OCI-LY3 (cell line): ENCODE measurements at regions not wholly inside any gene's neighbourhood (a gene's known extent, or its start where the extent isn't known, plus 50 kb on each side); places are given as distances from the start of the nearest gene placed in this dataset.

Experiments used
- H2AFZ ChIP-seq: fragments of 200-600, 300-600 bp; shearing (Covaris generic); 2 replicates; pipeline ENCODE4 v1.6.0; 2014; ENCODE audit warnings: antibody characterized with exemption, low read depth, low read length
- H3K27ac ChIP-seq: fragments of 200-600, 300-600 bp; sonication (generic); 2 replicates; pipeline ENCODE4 v1.5.1; 2014; ENCODE audit warnings: mild to moderate bottlenecking, low read length, moderate library complexity, mixed read lengths
- H3K27me3 ChIP-seq: fragments of 200-600, 300-600 bp; sonication (generic); 2 replicates; pipeline ENCODE4 v1.6.1; 2014; ENCODE audit warnings: low read depth, low read length, mixed read lengths
- H3K36me3 ChIP-seq: fragments of 200-600, 300-600 bp; sonication (generic); replicated peaks from 2 replicates; pipeline ENCODE3; 2014; ENCODE audit warnings: low read depth, low read length, mixed read lengths
- H3K4me1 ChIP-seq: fragments of 300-600, 200-600 bp; sonication (generic); 2 replicates; pipeline ENCODE4 v1.6.1; 2014; ENCODE audit warnings: low read length, mixed read lengths
- H3K4me2 ChIP-seq: fragments of 200-600, 300-600 bp; sonication (generic); 2 replicates; pipeline ENCODE4 v1.6.1; 2014; ENCODE audit warnings: low read length, mixed read lengths
- H3K4me3 ChIP-seq: fragments of 300-600, 200-600 bp; sonication (generic); 2 replicates; pipeline ENCODE4 v1.5.1; 2014; ENCODE audit warnings: antibody characterized with exemption, mild to moderate bottlenecking, low read length, moderate library complexity
- H3K79me2 ChIP-seq: fragments of 300-600, 200-600 bp; shearing (Covaris generic); 2 replicates; pipeline ENCODE4 v1.6.1; 2014; ENCODE audit warnings: mild to moderate bottlenecking, low read length, mixed read lengths
- H3K9ac ChIP-seq: fragments of 300-600, 200-600 bp; shearing (Covaris generic); 2 replicates; pipeline ENCODE4 v1.6.0; 2014; ENCODE audit warnings: mild to moderate bottlenecking, low read length, moderate library complexity
- H3K9me3 ChIP-seq: fragments of 200-600, 300-600 bp; shearing (Covaris generic); 2 replicates; pipeline ENCODE4 v1.6.1; 2014; ENCODE audit warnings: low read length, mixed read lengths; ENCODE audit not compliant: insufficient read depth
- H4K20me1 ChIP-seq: fragments of 200-600, 300-600 bp; sonication (generic); 2 replicates; pipeline ENCODE4 v1.6.1; 2016; ENCODE audit warnings: low read length, mixed read lengths; ENCODE audit not compliant: insufficient read depth
- EZH2phosphoT487 ChIP-seq: fragments of 200-600 bp; shearing (Covaris generic); IDR thresholded peaks from 2 replicates; pipeline ENCODE4 v1.6.1; 2018; ENCODE audit warnings: antibody characterized with exemption, mixed run types, low read depth
- TF ChIP-seq, protein P1 (sequence below): fragments of 200-600, 300-600 bp; sonication (generic); IDR thresholded peaks from 2 replicates; pipeline ENCODE4 v1.5.1; 2014; ENCODE audit warnings: antibody characterized with exemption, low read length, low read depth

DNA sequence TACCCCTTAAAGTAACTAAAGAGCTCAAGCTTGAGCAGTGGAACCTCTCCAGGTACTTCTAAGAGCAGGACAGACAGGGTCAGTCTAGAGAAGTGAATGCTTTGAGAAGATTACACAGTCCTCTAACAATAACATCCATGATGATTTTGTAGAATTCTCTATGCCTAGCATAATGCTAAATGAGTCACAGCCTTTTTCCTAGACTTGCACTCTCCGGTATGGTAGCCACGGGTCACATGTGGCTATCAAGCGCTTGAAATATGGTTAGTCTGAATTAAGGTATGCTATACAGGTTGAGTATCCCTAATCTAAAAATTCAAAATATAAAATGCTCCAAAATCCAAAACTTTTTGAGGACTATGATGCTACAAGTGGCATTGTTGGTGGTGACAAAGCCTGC, 166.6 kb upstream of the MKLN1 start:
- no peak overlapping the region for H2AFZ ChIP-seq
- no peak for TF ChIP-seq EZH2phosphoT487
- TF ChIP-seq, protein P1, sequence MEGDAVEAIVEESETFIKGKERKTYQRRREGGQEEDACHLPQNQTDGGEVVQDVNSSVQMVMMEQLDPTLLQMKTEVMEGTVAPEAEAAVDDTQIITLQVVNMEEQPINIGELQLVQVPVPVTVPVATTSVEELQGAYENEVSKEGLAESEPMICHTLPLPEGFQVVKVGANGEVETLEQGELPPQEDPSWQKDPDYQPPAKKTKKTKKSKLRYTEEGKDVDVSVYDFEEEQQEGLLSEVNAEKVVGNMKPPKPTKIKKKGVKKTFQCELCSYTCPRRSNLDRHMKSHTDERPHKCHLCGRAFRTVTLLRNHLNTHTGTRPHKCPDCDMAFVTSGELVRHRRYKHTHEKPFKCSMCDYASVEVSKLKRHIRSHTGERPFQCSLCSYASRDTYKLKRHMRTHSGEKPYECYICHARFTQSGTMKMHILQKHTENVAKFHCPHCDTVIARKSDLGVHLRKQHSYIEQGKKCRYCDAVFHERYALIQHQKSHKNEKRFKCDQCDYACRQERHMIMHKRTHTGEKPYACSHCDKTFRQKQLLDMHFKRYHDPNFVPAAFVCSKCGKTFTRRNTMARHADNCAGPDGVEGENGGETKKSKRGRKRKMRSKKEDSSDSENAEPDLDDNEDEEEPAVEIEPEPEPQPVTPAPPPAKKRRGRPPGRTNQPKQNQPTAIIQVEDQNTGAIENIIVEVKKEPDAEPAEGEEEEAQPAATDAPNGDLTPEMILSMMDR: no peak
- H3K4me1 ChIP-seq: no peaks in the 10 kb centered on the region
- H3K27me3 ChIP-seq: peaks cover 11% of the 10 kb centered on the region; the same call in 1 of the 2 replicates
- H4K20me1 ChIP-seq: no peaks in the 10 kb centered on the region
- no peak overlapping the region for H3K4me3 ChIP-seq
- no peaks in the 10 kb centered on the region for H3K9me3 ChIP-seq
- H3K27ac ChIP-seq: no peak overlapping the region
- no peaks in the 10 kb centered on the region for H3K79me2 ChIP-seq
- H3K36me3 ChIP-seq: no peaks in the 10 kb centered on the region
- no peak overlapping the region for H3K4me2 ChIP-seq
- H3K9ac ChIP-seq: no peak overlapping the region

DNA sequence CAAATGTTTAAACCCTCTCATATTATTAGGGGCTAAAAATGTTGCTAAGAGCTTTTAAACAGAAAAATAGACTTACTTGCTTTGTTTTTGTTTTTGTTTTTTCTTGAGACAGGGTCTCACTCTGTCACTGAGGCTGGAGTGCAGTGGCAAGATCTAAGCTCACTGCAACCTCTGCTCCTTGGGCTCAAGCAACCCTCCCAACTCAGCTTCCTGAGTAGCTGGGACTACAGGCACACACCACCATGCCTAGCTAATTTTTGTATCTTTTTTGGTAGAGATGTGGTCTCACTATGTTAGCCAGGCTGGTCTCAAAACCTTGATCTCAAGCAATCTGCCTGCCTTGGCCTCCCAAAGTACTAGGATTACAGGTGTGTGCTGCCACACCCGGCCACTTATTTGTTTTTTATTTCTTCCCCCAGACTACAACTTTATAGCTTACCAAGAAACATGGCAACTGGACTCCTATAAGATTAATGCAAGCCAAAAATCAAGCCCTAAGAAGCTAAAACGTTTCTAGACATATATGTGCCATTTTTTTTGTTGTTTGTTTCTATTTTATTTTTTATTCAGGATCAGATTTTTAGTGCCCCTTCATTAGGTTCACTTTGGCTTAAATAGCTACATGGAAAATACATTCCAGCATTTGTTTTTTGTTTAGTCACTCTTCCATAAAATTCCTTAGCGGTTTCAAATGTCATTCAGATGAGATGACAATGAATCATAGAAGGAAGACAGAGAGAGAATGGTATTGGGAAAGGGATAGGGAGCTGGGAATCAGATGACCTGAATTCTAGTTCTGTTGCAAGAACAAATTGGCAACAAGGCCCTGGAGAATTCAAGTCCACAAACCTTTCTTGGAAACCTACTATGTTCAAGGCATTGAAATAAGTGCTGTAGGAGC, 163.4 kb upstream of the MKLN1 start:
- no peak overlapping the region for H3K27ac ChIP-seq
- no peak overlapping the region for H3K4me3 ChIP-seq
- H3K36me3 ChIP-seq: no peaks in the 10 kb centered on the region
- H3K27me3 ChIP-seq: peaks cover 11% of the 10 kb centered on the region; the same call in 1 of the 2 replicates
- no peaks in the 10 kb centered on the region for H4K20me1 ChIP-seq
- no peak overlapping the region for H3K9ac ChIP-seq
- no peaks in the 10 kb centered on the region for H3K9me3 ChIP-seq
- H3K4me2 ChIP-seq: no peak overlapping the region
- TF ChIP-seq, protein P1: no peak
- TF ChIP-seq EZH2phosphoT487: no peak
- H3K4me1 ChIP-seq: no peaks in the 10 kb centered on the region
- no peaks in the 10 kb centered on the region for H3K79me2 ChIP-seq
- H2AFZ ChIP-seq: no peak overlapping the region

DNA sequence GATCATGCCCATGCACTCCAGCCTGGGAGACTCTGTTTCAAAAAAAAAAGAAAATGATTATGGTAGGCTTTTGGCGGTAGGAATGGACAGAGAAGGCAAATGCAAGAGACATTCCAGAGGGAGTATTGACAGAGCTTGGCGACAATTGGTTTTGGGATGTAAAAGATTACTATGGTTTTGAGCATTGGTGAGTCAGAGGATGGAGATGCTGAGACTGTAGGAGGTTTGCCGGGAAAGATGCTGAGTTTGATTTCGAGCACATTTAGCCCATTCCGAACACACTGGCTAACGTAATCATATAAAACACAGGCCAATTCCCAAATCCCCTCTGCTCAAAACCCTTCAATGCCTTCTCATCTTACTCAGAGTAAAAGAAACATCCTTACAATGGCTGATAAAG, 161.6 kb upstream of the MKLN1 start:
- Histone ChIP-seq H3K27ac (no peak overlapping the region), H3K27me3 (peaks cover 16% of the 10 kb centered on the region), H3K4me1 (no peaks in the 10 kb centered on the region), H3K36me3 (no peaks in the 10 kb centered on the region), H3K9me3 (no peaks in the 10 kb centered on the region), H3K4me2 (no peak overlapping the region), H4K20me1 (no peaks in the 10 kb centered on the region), H2AFZ (no peak overlapping the region), H3K9ac (no peak overlapping the region), H3K4me3 (no peak overlapping the region), H3K79me2 (no peaks in the 10 kb centered on the region)
- no peak for TF ChIP-seq EZH2phosphoT487
- TF ChIP-seq, protein P1: no peak

DNA sequence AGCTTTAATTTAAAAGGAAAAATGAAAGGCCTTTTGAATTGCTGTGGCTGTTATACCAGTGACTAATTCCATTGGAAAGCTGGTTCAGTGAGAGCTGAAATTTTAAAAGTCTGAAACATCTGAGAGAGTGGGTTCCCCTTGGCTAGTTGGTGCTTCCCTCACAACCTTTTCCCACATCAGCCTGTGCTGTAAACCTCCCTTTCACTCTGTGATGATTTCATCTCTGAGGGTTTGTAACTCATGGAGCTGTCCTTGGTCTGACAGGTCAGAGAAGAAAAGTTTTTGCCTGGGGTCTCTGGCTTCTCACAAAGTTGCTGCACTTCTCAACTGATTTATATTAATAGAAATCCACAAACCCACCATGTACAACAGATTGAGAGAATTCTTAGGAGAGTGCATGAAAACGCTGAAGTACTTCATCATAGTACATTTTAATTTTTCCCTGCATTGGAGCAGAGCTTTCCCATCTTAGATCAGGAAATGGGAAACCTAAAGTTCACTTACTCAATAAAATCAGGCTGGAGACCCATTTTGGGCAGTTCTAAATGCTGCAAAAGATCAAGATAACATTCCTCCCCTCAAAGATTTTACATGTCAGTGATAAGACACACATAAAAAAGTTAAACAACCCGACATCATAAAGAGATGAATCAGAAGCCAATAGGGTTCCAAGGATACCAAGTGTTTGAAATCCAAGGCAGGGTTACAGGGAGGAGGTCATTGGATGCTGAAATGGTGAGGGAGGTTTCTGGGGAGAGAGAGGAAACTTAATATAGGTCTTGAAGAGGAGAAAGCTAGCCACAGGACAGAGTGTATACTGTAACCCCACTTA, 157.0 kb upstream of the MKLN1 start:
- Histone ChIP-seq H3K79me2 (no peaks in the 10 kb centered on the region), H2AFZ (no peak overlapping the region), H3K4me3 (no peak overlapping the region), H4K20me1 (no peaks in the 10 kb centered on the region), H3K36me3 (no peaks in the 10 kb centered on the region), H3K4me2 (no peak overlapping the region), H3K4me1 (no peaks in the 10 kb centered on the region), H3K27ac (no peak overlapping the region), H3K9me3 (no peaks in the 10 kb centered on the region), H3K27me3 (peaks cover 10% of the 10 kb centered on the region), H3K9ac (no peak overlapping the region)
- TF ChIP-seq, protein P1: no peak
- TF ChIP-seq EZH2phosphoT487: no peak
